Choroid plexus epithelial cell (primary cell): ENCODE measurements at regions not wholly inside any gene's neighbourhood (a gene's known extent, or its start where the extent isn't known, plus 50 kb on each side); places are given as distances from the start of the nearest gene placed in this dataset.
A peak's percentile ranks its signal among the peaks of the same experiment; 100 is the strongest.

Experiments used
- DNase-seq: peaks from one replicate; pipeline ENCODE4 v3.0.0-alpha.2; 2010; ENCODE audit warnings: low read depth
- H3K4me3 ChIP-seq: 2 replicates; pipeline ENCODE4 v1.5.1; 2011; ENCODE audit warnings: low read depth, mild to moderate bottlenecking, control low read depth, low read length, moderate library complexity
- TF ChIP-seq, protein P1 (sequence below): conservative IDR thresholded peaks from 2 replicates; pipeline ENCODE4 v1.5.1; 2011; ENCODE audit warnings: low read depth, mild to moderate bottlenecking, control low read depth, inconsistent platforms, low read length, moderate library complexity

GRCh38 chr1:80170811-80171485 is 1164.4 kb upstream of the ADGRL4 start:
- TF ChIP-seq, protein P1, sequence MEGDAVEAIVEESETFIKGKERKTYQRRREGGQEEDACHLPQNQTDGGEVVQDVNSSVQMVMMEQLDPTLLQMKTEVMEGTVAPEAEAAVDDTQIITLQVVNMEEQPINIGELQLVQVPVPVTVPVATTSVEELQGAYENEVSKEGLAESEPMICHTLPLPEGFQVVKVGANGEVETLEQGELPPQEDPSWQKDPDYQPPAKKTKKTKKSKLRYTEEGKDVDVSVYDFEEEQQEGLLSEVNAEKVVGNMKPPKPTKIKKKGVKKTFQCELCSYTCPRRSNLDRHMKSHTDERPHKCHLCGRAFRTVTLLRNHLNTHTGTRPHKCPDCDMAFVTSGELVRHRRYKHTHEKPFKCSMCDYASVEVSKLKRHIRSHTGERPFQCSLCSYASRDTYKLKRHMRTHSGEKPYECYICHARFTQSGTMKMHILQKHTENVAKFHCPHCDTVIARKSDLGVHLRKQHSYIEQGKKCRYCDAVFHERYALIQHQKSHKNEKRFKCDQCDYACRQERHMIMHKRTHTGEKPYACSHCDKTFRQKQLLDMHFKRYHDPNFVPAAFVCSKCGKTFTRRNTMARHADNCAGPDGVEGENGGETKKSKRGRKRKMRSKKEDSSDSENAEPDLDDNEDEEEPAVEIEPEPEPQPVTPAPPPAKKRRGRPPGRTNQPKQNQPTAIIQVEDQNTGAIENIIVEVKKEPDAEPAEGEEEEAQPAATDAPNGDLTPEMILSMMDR, result no peak
- peak; percentile 17 for DNase-seq
- no peak overlapping the region for H3K4me3 ChIP-seq

GRCh38 chr1:80164150-80164549 is 1157.6 kb upstream of the ADGRL4 start:
- no peak for DNase-seq
- TF ChIP-seq, protein P1, result no peak
- no peak overlapping the region for H3K4me3 ChIP-seq

- no peak overlapping the region for H3K4me3 ChIP-seq
- no peak for DNase-seq
- TF ChIP-seq, protein P1, result no peak
Measured at GRCh38 chr1:80163686-80164085, 1157.2 kb upstream of the ADGRL4 start.

GRCh38 chr1:80158771-80159170 is 1152.2 kb upstream of the ADGRL4 start:
- TF ChIP-seq, protein P1, result no peak
- DNase-seq, result no peak

GRCh38 chr1:80158266-80158665 is 1151.7 kb upstream of the ADGRL4 start:
- TF ChIP-seq, protein P1, result no peak
- DNase-seq, result no peak
- H3K4me3 ChIP-seq, result no peak overlapping the region

More at GRCh38 chr1:80158771-80159170, 1152.2 kb upstream of the ADGRL4 start:
- H3K4me3 ChIP-seq, result no peak overlapping the region

- H3K4me3 ChIP-seq, result no peak overlapping the region
- peak; percentile 4 for DNase-seq
- TF ChIP-seq, protein P1, result no peak
Measured at GRCh38 chr1:80155371-80155770, 1148.8 kb upstream of the ADGRL4 start.

DNA sequence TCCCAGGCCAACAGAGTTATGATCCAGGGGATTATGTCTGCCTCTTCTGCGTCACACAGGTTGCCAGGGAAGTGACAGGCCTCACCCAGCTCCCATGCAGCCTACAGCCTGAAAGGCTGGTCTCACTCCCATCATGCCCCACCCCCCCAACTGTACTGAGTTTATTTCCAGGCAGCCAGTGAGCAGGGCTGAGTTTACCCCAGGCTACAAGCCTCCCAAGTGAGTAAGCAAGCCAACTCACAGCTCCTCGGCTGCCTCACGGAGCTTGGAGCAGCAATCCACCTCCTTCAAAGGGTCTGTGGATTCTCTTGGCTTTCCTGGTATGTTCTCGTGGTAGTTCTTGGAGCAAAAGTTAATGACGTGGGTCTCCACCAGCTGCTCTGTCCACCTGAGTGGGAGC is 1147.6 kb upstream of the ADGRL4 start:
- no peak for DNase-seq
- TF ChIP-seq, protein P1, result no peak
- no peak overlapping the region for H3K4me3 ChIP-seq
